ENCODE measurements at regions not wholly inside any gene's neighbourhood (a gene's known extent, or its start where the extent isn't known, plus 50 kb on each side); places are given as distances from the start of the nearest gene placed in this dataset.

DNA sequence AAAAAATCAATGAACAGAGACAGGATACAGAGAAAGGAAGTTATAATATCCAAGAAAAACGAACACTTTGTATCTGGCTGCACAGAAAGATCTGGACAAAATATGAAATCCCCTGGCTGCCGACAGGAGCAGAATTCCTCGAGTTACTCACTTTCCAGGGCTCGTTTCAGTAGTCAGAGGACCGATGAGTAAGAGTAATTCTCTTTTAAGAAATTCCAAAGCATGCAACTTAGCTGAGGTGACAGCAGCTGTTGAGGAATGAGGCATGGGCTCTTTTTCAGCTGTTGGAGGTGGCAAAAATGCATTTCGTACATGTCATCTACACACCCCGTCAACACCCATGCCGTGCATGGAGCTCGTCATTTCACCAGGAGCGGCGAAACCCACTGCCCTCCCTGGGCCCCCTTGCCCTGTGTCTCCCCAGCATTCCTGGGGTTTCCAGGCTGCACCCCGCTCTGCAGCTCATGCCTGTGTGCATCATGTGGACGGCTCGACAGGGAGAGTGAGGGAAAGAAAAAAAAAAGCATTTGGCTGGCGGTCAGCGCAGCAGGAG, 210.8 kb upstream of the SMIM21 start:
- Histone ChIP-seq H3K27me3 (ENCODE audit: control insufficient read depth, insufficient read depth, low read length) (no peaks in the 10 kb centered on the region), H3K4me3 (ENCODE audit: low read length) (peak overlapping the region; percentile 24), H3K27ac (ENCODE audit: low read length) (peak overlapping the region; percentile 94), H3K4me1 (ENCODE audit: control insufficient read depth, insufficient read depth, low read length) (peaks cover 32% of the 10 kb centered on the region), H3K9me3 (replicated peaks; ENCODE audit: control insufficient read depth, low read depth, low read length) (no peaks in the 10 kb centered on the region), H3K36me3 (ENCODE audit: control insufficient read depth, insufficient read depth, low read length) (no peaks in the 10 kb centered on the region)
- WGBS (ENCODE audit: insufficient coverage) = 8% methylated on average over 11 of the region's 16 CpGs
- peak; percentile 90 for DNase-seq

GRCh38 chr18:75635096-75635495, 207.6 kb upstream of the SMIM21 start:
- no peaks in the 10 kb centered on the region for H3K27me3 ChIP-seq (ENCODE audit: control insufficient read depth, insufficient read depth, low read length)
- WGBS (ENCODE audit: insufficient coverage) = 88% methylated on average over 5 of the region's 5 CpGs
- H3K4me3 ChIP-seq (ENCODE audit: low read length) = no peak overlapping the region
- no peaks in the 10 kb centered on the region for H3K9me3 ChIP-seq (replicated peaks; ENCODE audit: control insufficient read depth, low read depth, low read length)
- H3K4me1 ChIP-seq (ENCODE audit: control insufficient read depth, insufficient read depth, low read length) = peaks cover 30% of the 10 kb centered on the region
- peak; percentile 16 for DNase-seq
- no peaks in the 10 kb centered on the region for H3K36me3 ChIP-seq (ENCODE audit: control insufficient read depth, insufficient read depth, low read length)
- H3K27ac ChIP-seq (ENCODE audit: low read length) = no peak overlapping the region

- no peak overlapping the region for H3K4me3 ChIP-seq (ENCODE audit: low read length)
- WGBS (ENCODE audit: insufficient coverage) = 93% methylated on average over 4 of the region's 5 CpGs
- no peaks in the 10 kb centered on the region for H3K27me3 ChIP-seq (ENCODE audit: control insufficient read depth, insufficient read depth, low read length)
- DNase-seq = no peak
- H3K9me3 ChIP-seq (replicated peaks; ENCODE audit: control insufficient read depth, low read depth, low read length) = no peaks in the 10 kb centered on the region
- H3K27ac ChIP-seq (ENCODE audit: low read length) = no peak overlapping the region
- no peaks in the 10 kb centered on the region for H3K4me1 ChIP-seq (ENCODE audit: control insufficient read depth, insufficient read depth, low read length)
- no peaks in the 10 kb centered on the region for H3K36me3 ChIP-seq (ENCODE audit: control insufficient read depth, insufficient read depth, low read length)
Observed at GRCh38 chr18:75625966-75626365, 198.5 kb upstream of the SMIM21 start.

GRCh38 chr18:75624869-75625268, 197.4 kb upstream of the SMIM21 start:
- Histone ChIP-seq H3K36me3 (ENCODE audit: control insufficient read depth, insufficient read depth, low read length) (no peaks in the 10 kb centered on the region), H3K4me1 (ENCODE audit: control insufficient read depth, insufficient read depth, low read length) (no peaks in the 10 kb centered on the region), H3K27me3 (ENCODE audit: control insufficient read depth, insufficient read depth, low read length) (no peaks in the 10 kb centered on the region), H3K9me3 (replicated peaks; ENCODE audit: control insufficient read depth, low read depth, low read length) (no peaks in the 10 kb centered on the region), H3K4me3 (ENCODE audit: low read length) (no peak overlapping the region), H3K27ac (ENCODE audit: low read length) (no peak overlapping the region)
- DNase-seq = no peak
- WGBS (ENCODE audit: insufficient coverage) = 97% methylated on average over 5 of the region's 5 CpGs

GRCh38 chr18:75621818-75622217, 194.3 kb upstream of the SMIM21 start:
- 80% methylated on average over 2 of the region's 14 CpGs for WGBS (ENCODE audit: insufficient coverage)

GRCh38 chr18:75618146-75618545, 190.6 kb upstream of the SMIM21 start:
- H3K36me3 ChIP-seq (ENCODE audit: control insufficient read depth, insufficient read depth, low read length) = no peaks in the 10 kb centered on the region
- H3K4me3 ChIP-seq (ENCODE audit: low read length) = no peak overlapping the region
- no peaks in the 10 kb centered on the region for H3K27me3 ChIP-seq (ENCODE audit: control insufficient read depth, insufficient read depth, low read length)
- no peaks in the 10 kb centered on the region for H3K4me1 ChIP-seq (ENCODE audit: control insufficient read depth, insufficient read depth, low read length)
- no peak for DNase-seq
- no peaks in the 10 kb centered on the region for H3K9me3 ChIP-seq (replicated peaks; ENCODE audit: control insufficient read depth, low read depth, low read length)
- WGBS (ENCODE audit: insufficient coverage) = no CpG with 5 or more reads among the region's 4 CpGs
- no peak overlapping the region for H3K27ac ChIP-seq (ENCODE audit: low read length)

More at GRCh38 chr18:75621818-75622217, 194.3 kb upstream of the SMIM21 start:
- Histone ChIP-seq H3K9me3 (replicated peaks; ENCODE audit: control insufficient read depth, low read depth, low read length) (no peaks in the 10 kb centered on the region), H3K27ac (ENCODE audit: low read length) (no peak overlapping the region), H3K36me3 (ENCODE audit: control insufficient read depth, insufficient read depth, low read length) (no peaks in the 10 kb centered on the region), H3K4me3 (ENCODE audit: low read length) (no peak overlapping the region), H3K4me1 (ENCODE audit: control insufficient read depth, insufficient read depth, low read length) (no peaks in the 10 kb centered on the region), H3K27me3 (ENCODE audit: control insufficient read depth, insufficient read depth, low read length) (no peaks in the 10 kb centered on the region)
- DNase-seq = no peak

GRCh38 chr18:75612456-75612855, 185.0 kb upstream of the SMIM21 start:
- no peaks in the 10 kb centered on the region for H3K27me3 ChIP-seq (ENCODE audit: control insufficient read depth, insufficient read depth, low read length)
- H3K4me3 ChIP-seq (ENCODE audit: low read length) = no peak overlapping the region
- peak; percentile 16 for DNase-seq
- H3K27ac ChIP-seq (ENCODE audit: low read length) = no peak overlapping the region
- 80% methylated on average over 1 of the region's 5 CpGs for WGBS (ENCODE audit: insufficient coverage)
- H3K9me3 ChIP-seq (replicated peaks; ENCODE audit: control insufficient read depth, low read depth, low read length) = no peaks in the 10 kb centered on the region
- no peaks in the 10 kb centered on the region for H3K4me1 ChIP-seq (ENCODE audit: control insufficient read depth, insufficient read depth, low read length)
- no peaks in the 10 kb centered on the region for H3K36me3 ChIP-seq (ENCODE audit: control insufficient read depth, insufficient read depth, low read length)

- no peak for DNase-seq
- Histone ChIP-seq H3K4me1 (ENCODE audit: control insufficient read depth, insufficient read depth, low read length) (no peaks in the 10 kb centered on the region), H3K27ac (ENCODE audit: low read length) (no peak overlapping the region), H3K4me3 (ENCODE audit: low read length) (no peak overlapping the region), H3K36me3 (ENCODE audit: control insufficient read depth, insufficient read depth, low read length) (no peaks in the 10 kb centered on the region), H3K9me3 (replicated peaks; ENCODE audit: control insufficient read depth, low read depth, low read length) (no peaks in the 10 kb centered on the region), H3K27me3 (ENCODE audit: control insufficient read depth, insufficient read depth, low read length) (no peaks in the 10 kb centered on the region)
- no CpG with 5 or more reads among the region's 2 CpGs for WGBS (ENCODE audit: insufficient coverage)
Observed at GRCh38 chr18:75607701-75608100, 180.2 kb upstream of the SMIM21 start.

DNA sequence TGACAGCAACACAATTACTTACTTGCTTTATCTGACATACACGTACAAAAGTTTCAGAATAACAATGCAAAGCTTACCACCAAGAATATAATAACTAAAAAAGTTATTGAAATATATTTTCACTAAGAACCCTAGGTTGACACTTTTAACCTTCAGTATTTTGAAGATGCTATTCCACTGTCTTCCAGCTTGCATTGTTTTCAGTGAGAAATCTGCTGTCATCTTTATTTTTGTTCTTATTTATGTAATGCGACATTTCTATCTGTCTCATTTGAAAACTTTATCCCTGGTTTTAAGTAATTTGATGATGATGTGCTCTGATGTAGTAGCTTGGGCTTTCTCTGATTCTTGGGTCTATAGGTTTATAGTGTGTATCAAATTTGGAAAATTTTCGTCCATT, 165.0 kb upstream of the SMIM21 start:
- peaks cover 25% of the 10 kb centered on the region for H3K9me3 ChIP-seq (replicated peaks; ENCODE audit: control insufficient read depth, low read depth, low read length)
- H3K27ac ChIP-seq (ENCODE audit: low read length) = no peak overlapping the region
- no peak overlapping the region for H3K4me3 ChIP-seq (ENCODE audit: low read length)
- no peak for DNase-seq
- H3K36me3 ChIP-seq (ENCODE audit: control insufficient read depth, insufficient read depth, low read length) = no peaks in the 10 kb centered on the region
- no peaks in the 10 kb centered on the region for H3K27me3 ChIP-seq (ENCODE audit: control insufficient read depth, insufficient read depth, low read length)
- no CpG with 5 or more reads among the region's 3 CpGs for WGBS (ENCODE audit: insufficient coverage)
- no peaks in the 10 kb centered on the region for H3K4me1 ChIP-seq (ENCODE audit: control insufficient read depth, insufficient read depth, low read length)

GRCh38 chr18:75588412-75588811, 160.9 kb upstream of the SMIM21 start:
- H3K4me3 ChIP-seq (ENCODE audit: low read length) = no peak overlapping the region
- H3K36me3 ChIP-seq (ENCODE audit: control insufficient read depth, insufficient read depth, low read length) = no peaks in the 10 kb centered on the region
- no peaks in the 10 kb centered on the region for H3K4me1 ChIP-seq (ENCODE audit: control insufficient read depth, insufficient read depth, low read length)
- DNase-seq = no peak
- H3K27me3 ChIP-seq (ENCODE audit: control insufficient read depth, insufficient read depth, low read length) = no peaks in the 10 kb centered on the region
- no peak overlapping the region for H3K27ac ChIP-seq (ENCODE audit: low read length)
- 100% methylated on average over 5 of the region's 16 CpGs for WGBS (ENCODE audit: insufficient coverage)
- H3K9me3 ChIP-seq (replicated peaks; ENCODE audit: control insufficient read depth, low read depth, low read length) = peaks cover 18% of the 10 kb centered on the region

- H3K9me3 ChIP-seq (replicated peaks; ENCODE audit: control insufficient read depth, low read depth, low read length) = peaks cover 13% of the 10 kb centered on the region
- no peaks in the 10 kb centered on the region for H3K27me3 ChIP-seq (ENCODE audit: control insufficient read depth, insufficient read depth, low read length)
- WGBS (ENCODE audit: insufficient coverage) = 93% methylated on average over 5 of the region's 6 CpGs
Observed at GRCh38 chr18:75587131-75587530, 159.6 kb upstream of the SMIM21 start.

More at GRCh38 chr18:75587131-75587530, 159.6 kb upstream of the SMIM21 start:
- Histone ChIP-seq H3K27ac (ENCODE audit: low read length) (no peak overlapping the region), H3K4me1 (ENCODE audit: control insufficient read depth, insufficient read depth, low read length) (no peaks in the 10 kb centered on the region), H3K4me3 (ENCODE audit: low read length) (no peak overlapping the region), H3K36me3 (ENCODE audit: control insufficient read depth, insufficient read depth, low read length) (no peaks in the 10 kb centered on the region)
- DNase-seq = no peak
